OCI-LY7 (cell line): ENCODE measurements at regions not wholly inside any gene's neighbourhood (a gene's known extent, or its start where the extent isn't known, plus 50 kb on each side); places are given as distances from the start of the nearest gene placed in this dataset.

ENCODE experiments used
- EZH2phosphoT487 ChIP-seq: fragments of 200-600 bp; sonication (generic); IDR thresholded peaks from 2 replicates; pipeline ENCODE4 v1.6.1; 2018; ENCODE audit warnings: low read depth, borderline replicate concordance, mild to moderate bottlenecking, mixed run types, antibody characterized with exemption, low read length, moderate library complexity, mixed read lengths
- TF ChIP-seq, protein P1 (sequence below): fragments of 200-600 bp; sonication (generic); conservative IDR thresholded peaks from 2 replicates; pipeline ENCODE4 v1.5.1; 2014; ENCODE audit warnings: mild to moderate bottlenecking, antibody characterized with exemption, low read length, moderate library complexity, mixed read lengths

- TF ChIP-seq, protein P1, sequence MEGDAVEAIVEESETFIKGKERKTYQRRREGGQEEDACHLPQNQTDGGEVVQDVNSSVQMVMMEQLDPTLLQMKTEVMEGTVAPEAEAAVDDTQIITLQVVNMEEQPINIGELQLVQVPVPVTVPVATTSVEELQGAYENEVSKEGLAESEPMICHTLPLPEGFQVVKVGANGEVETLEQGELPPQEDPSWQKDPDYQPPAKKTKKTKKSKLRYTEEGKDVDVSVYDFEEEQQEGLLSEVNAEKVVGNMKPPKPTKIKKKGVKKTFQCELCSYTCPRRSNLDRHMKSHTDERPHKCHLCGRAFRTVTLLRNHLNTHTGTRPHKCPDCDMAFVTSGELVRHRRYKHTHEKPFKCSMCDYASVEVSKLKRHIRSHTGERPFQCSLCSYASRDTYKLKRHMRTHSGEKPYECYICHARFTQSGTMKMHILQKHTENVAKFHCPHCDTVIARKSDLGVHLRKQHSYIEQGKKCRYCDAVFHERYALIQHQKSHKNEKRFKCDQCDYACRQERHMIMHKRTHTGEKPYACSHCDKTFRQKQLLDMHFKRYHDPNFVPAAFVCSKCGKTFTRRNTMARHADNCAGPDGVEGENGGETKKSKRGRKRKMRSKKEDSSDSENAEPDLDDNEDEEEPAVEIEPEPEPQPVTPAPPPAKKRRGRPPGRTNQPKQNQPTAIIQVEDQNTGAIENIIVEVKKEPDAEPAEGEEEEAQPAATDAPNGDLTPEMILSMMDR: no peak
- no peak for TF ChIP-seq EZH2phosphoT487
These were observed 966.3 kb upstream of the CITED2 start for GRCh38 chr6:140340795-140341194.
